Keratinocyte (primary cell): ENCODE measurements at regions not wholly inside any gene's neighbourhood (a gene's known extent, or its start where the extent isn't known, plus 50 kb on each side); places are given as distances from the start of the nearest gene placed in this dataset.

Experiments used
- DNase-seq: peaks from one replicate; pipeline ENCODE4 v3.0.0-alpha.2; 2011; ENCODE audit warnings: low read depth, missing footprints, low spot score
- FAIRE-seq: peaks from 2 replicates; lab custom pipeline; 2011; peaks lifted over from hg19 to GRCh38; lab: Jason Lieb, UNC
- H2AFZ ChIP-seq: 2 replicates; pipeline ENCODE4 v1.6.0; 2012; ENCODE audit warnings: low read length, control low read depth, inconsistent platforms; ENCODE audit not compliant: control insufficient read depth
- H3K27ac ChIP-seq: 2 replicates; pipeline ENCODE4 v1.5.1; 2011; ENCODE audit warnings: low read length; ENCODE audit not compliant: control insufficient read depth, insufficient read depth
- H3K27me3 ChIP-seq: 3 replicates; pipeline ENCODE4 v1.6.0; 2011; ENCODE audit warnings: low read length; ENCODE audit not compliant: control insufficient read depth, insufficient read depth; ENCODE audit errors: extremely low read depth
- H3K36me3 ChIP-seq, 2 experiments: 2 replicates in 1 of 2; 3 replicates in 1 of 2; pipeline ENCODE4 v1.5.1; 2011; ENCODE audit warnings: low read length in 2 of 2, mild to moderate bottlenecking in 1 of 2; ENCODE audit not compliant: control insufficient read depth in 2 of 2, insufficient read depth in 2 of 2; ENCODE audit errors: extremely low read depth in 1 of 2
- H3K4me1 ChIP-seq: 3 replicates; pipeline ENCODE4 v1.5.1; 2011; ENCODE audit warnings: low read length; ENCODE audit not compliant: control insufficient read depth, insufficient read depth; ENCODE audit errors: extremely low read depth
- H3K4me2 ChIP-seq: 3 replicates; pipeline ENCODE4 v1.6.0; 2011; ENCODE audit warnings: low read depth, low read length; ENCODE audit not compliant: control insufficient read depth, insufficient read depth; ENCODE audit errors: extremely low read depth
- H3K4me3 ChIP-seq, 3 experiments: fragments of 200-600 bp in 1 of 3; sonication (generic) in 1 of 3; 2 replicates in 2 of 3; 3 replicates in 1 of 3; pipeline ENCODE4 v1.5.1; 2011 to 2016; ENCODE audit warnings: low read length in 3 of 3, mild to moderate bottlenecking in 3 of 3, control low read depth in 2 of 3, inconsistent platforms in 1 of 3, low read depth in 1 of 3, mixed read lengths in 1 of 3, mixed run types in 1 of 3, moderate library complexity in 1 of 3; ENCODE audit not compliant: control insufficient read depth in 2 of 3, insufficient read depth in 2 of 3; ENCODE audit errors: extremely low read depth in 1 of 3
- H3K79me2 ChIP-seq: 2 replicates; pipeline ENCODE4 v1.6.0; 2012; ENCODE audit warnings: low read length; ENCODE audit not compliant: control insufficient read depth, insufficient read depth
- H3K9ac ChIP-seq: 3 replicates; pipeline ENCODE4 v1.6.0; 2011; ENCODE audit warnings: low read length; ENCODE audit not compliant: control insufficient read depth, insufficient read depth; ENCODE audit errors: extremely low read depth
- H3K9me1 ChIP-seq: 3 replicates; pipeline ENCODE4 v1.6.0; 2011; ENCODE audit warnings: low read length; ENCODE audit not compliant: control insufficient read depth, insufficient read depth; ENCODE audit errors: extremely low read depth
- H3K9me3 ChIP-seq: 2 replicates; pipeline ENCODE4 v1.5.1; 2012; ENCODE audit warnings: low read depth, low read length; ENCODE audit not compliant: control insufficient read depth
- H4K20me1 ChIP-seq: 3 replicates; pipeline ENCODE4 v1.6.0; 2011; ENCODE audit warnings: low read length; ENCODE audit not compliant: control insufficient read depth, insufficient read depth; ENCODE audit errors: extremely low read depth
- CTCF ChIP-seq, 3 experiments: IDR thresholded peaks in 1 of 3; conservative IDR thresholded peaks in 1 of 3; optimal IDR thresholded peaks in 1 of 3; 2 replicates in 2 of 3; 3 replicates in 1 of 3; pipeline versions ENCODE3 to v1.5.1; 2011; ENCODE audit warnings: low read length in 3 of 3, mild to moderate bottlenecking in 3 of 3, moderate library complexity in 2 of 3, control low read depth in 1 of 3, inconsistent platforms in 1 of 3; ENCODE audit not compliant: insufficient read depth in 2 of 3; ENCODE audit errors: extremely low read depth in 1 of 3
- EZH2 ChIP-seq: IDR thresholded peaks from one replicate; pipeline ENCODE4 v1.6.1; 2012; ENCODE audit warnings: inconsistent platforms, mild to moderate bottlenecking, low read length, moderate library complexity
- dilution Hi-C: fragments of 300-500 bp; cut with MboI; formaldehyde crosslinking; loops from one replicate; pipeline ENCODE4 v1.7.0; 2020; ENCODE audit warnings: low sequenced_read_pairs; ENCODE audit not compliant: extremely low pct_ligation_motif_present

GRCh38 chr4:64829749-64830148 is 420.5 kb upstream of the TECRL start:
- Histone ChIP-seq H3K9me3 (no peaks in the 10 kb centered on the region), H3K27ac (no peak overlapping the region), H4K20me1 (no peaks in the 10 kb centered on the region), H3K4me1 (no peaks in the 10 kb centered on the region), H2AFZ (no peak overlapping the region), H3K36me3 (no peaks in the 10 kb centered on the region), H3K4me2 (no peak overlapping the region), H3K9ac (no peak overlapping the region), H3K79me2 (no peaks in the 10 kb centered on the region), H3K4me3 (no peak overlapping the region), H3K9me1 (no peaks in the 10 kb centered on the region), H3K27me3 (no peaks in the 10 kb centered on the region)
- DNase-seq (no peak), FAIRE-seq (no peak)
- TF ChIP-seq EZH2 (no peak), CTCF (optimal IDR thresholded peaks at IDR 0.05 in 1 of 3, IDR thresholded peaks at IDR 0.05 in 1 of 3, conservative IDR thresholded peaks at IDR 0.05 in 1 of 3; ENCODE audit: extremely low read depth in 1 of 3, insufficient read depth in 2 of 3, low read length in 3 of 3) (no peak)
- dilution Hi-C loops, result no loop called here

- Histone ChIP-seq H3K9ac (no peak overlapping the region), H3K4me1 (no peaks in the 10 kb centered on the region), H3K9me3 (no peaks in the 10 kb centered on the region), H3K9me1 (no peaks in the 10 kb centered on the region), H3K27me3 (no peaks in the 10 kb centered on the region), H2AFZ (no peak overlapping the region), H3K4me3 (no peak overlapping the region), H3K36me3 (no peaks in the 10 kb centered on the region), H3K4me2 (no peak overlapping the region), H4K20me1 (no peaks in the 10 kb centered on the region), H3K27ac (no peak overlapping the region), H3K79me2 (no peaks in the 10 kb centered on the region)
- TF ChIP-seq EZH2, result no peak
- no peak for TF ChIP-seq CTCF (optimal IDR thresholded peaks at IDR 0.05 in 1 of 3, IDR thresholded peaks at IDR 0.05 in 1 of 3, conservative IDR thresholded peaks at IDR 0.05 in 1 of 3; ENCODE audit: extremely low read depth in 1 of 3, insufficient read depth in 2 of 3, low read length in 3 of 3)
- dilution Hi-C loops, result no loop called here
- no peak for FAIRE-seq
- DNase-seq, result no peak
These were observed 415.3 kb upstream of the TECRL start for GRCh38 chr4:64824591-64824990.
